LNCaP clone FGC (cell line): ENCODE measurements at regions not wholly inside any gene's neighbourhood (a gene's known extent, or its start where the extent isn't known, plus 50 kb on each side); places are given as distances from the start of the nearest gene placed in this dataset.

ENCODE experiments used
- DNase-seq: peaks from one replicate; pipeline ENCODE4 v3.0.0-alpha.2; 2011; ENCODE audit warnings: low read depth
- H3K4me3 ChIP-seq: 2 replicates; pipeline ENCODE4 v1.5.1; 2011; ENCODE audit warnings: mild to moderate bottlenecking, low read depth, low read length, control low read depth
- CTCF ChIP-seq: IDR thresholded peaks from 2 replicates; pipeline ENCODE4 v1.5.1; 2012; ENCODE audit warnings: mild to moderate bottlenecking; ENCODE audit not compliant: control insufficient read depth, insufficient read depth; ENCODE audit errors: extremely low read depth

- no peak for DNase-seq
- no peak overlapping the region for H3K4me3 ChIP-seq
- no peak for TF ChIP-seq CTCF
These were observed 310.0 kb upstream of the LRIG3 start for GRCh38 chr12:59230334-59230733.

DNA sequence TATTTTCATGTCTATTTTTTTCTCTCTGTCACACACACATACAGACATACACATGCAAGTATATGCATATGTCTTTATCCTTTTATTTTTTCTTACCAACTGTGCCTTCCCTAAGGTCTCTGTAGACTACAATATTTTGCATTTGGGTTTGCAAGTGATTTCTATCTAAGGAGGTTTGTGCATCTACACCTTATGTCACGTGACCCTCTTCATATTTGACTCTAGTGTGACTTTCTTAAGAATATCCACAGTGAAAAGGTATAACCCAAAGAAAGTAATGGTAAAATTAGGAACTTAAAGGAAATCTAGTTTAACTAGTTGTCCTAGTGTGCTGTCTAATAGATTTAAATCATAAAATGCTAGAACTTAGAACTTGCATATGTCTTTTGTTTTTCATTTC, 298.8 kb upstream of the LRIG3 start:
- no peak overlapping the region for H3K4me3 ChIP-seq
- TF ChIP-seq CTCF, result no peak
- no peak for DNase-seq

DNA sequence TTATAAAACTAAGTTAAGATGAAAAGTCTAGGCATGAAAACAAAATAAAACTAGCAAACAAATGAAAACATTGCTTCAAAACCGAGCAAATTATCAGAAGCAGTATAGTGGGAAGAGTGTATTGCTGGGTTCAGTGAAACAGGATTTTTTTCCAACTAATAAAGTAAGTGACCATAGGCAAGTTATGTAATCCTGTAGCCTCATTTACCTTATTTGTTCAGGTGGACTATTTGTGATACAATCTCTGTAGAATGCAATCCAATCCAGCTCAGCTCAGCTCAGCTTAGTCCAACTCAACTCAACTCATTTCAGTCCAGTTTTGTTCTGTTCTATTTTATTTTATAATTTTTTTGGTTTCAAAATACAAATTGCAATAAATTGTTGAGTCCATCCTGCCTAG, 276.7 kb upstream of the LRIG3 start:
- no peak for TF ChIP-seq CTCF
- no peak overlapping the region for H3K4me3 ChIP-seq
- DNase-seq, result peak; percentile 21

GRCh38 chr12:59194794-59195193, 274.5 kb upstream of the LRIG3 start:
- no peak for TF ChIP-seq CTCF
- DNase-seq, result no peak
- no peak overlapping the region for H3K4me3 ChIP-seq

DNA sequence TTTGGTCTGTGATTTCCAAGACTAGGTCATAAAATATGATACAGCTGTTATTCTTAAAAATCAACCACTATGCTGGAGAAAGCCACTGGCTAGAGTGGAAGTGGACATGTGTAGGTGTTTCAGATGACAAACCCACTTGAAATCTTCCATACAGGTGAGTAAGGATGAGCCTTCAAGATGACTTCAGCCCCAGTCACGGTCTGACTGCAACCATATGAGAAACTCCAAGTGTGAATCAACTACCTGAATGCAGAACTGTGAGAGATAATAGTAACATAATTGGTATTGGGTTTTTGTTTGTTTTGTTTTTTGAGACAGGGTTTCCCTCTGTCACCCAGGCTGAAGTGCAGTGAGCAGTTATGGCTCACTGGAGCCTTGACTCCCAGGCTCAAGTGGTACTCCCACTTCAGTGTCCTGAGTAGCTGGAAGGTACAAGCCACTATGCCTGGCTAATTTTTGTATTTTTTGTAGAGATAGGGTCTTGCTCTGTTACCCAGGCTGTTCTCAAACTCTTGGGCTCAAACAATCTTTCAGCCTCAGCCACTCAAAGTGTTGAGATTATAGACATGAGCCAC, 273.3 kb upstream of the LRIG3 start:
- TF ChIP-seq CTCF, result no peak
- no peak overlapping the region for H3K4me3 ChIP-seq
- no peak for DNase-seq

DNA sequence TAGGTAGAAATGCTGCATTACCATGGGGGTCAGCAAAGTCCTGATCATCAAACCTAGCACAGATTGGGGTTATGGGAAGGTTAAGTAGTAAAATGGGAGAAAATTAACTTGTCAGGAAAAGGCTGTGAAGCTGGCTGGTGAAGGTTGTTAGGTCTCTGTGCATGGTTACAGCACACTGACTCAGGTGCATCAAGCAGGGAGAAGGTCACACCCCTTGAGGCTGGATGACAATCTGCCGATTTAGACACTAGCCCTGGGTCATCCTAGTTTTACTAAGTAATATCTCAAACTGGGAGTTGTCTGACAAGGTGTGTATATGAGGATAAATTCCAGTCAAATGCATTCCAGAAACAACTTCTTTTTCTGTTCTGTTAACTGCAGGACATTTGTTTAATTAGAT, 271.1 kb upstream of the LRIG3 start:
- no peak overlapping the region for H3K4me3 ChIP-seq
- DNase-seq, result no peak
- TF ChIP-seq CTCF, result no peak

DNA sequence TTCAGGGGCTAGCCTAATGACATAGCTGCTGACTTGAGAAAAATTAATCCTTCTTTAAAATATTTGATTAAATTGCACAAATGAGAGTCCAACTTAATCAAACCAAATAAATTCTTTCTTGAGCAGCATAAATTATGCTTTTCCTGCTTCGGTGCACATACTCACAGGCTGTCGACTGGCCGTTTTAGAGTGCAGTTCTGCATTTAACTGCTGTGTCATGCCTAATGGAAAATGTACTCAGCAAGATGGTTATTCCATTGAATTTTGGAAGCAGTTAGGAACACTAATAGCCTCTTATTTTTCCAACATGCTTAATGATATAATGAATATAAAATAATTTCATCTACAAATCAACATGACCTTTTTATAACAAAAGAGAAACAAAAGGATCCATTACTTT, 266.1 kb upstream of the LRIG3 start:
- no peak for TF ChIP-seq CTCF
- H3K4me3 ChIP-seq, result no peak overlapping the region
- no peak for DNase-seq
